GM23338 (cell line): ENCODE measurements at regions not wholly inside any gene's neighbourhood (a gene's known extent, or its start where the extent isn't known, plus 50 kb on each side); places are given as distances from the start of the nearest gene placed in this dataset.

ENCODE experiments used
- ATAC-seq: fragments of 200-7000 bp; cut with Tn5 transposase; 3 replicates; pipeline ENCODE4 v1.9.1; 2020
- DNase-seq: peaks from one replicate; pipeline ENCODE4 v3.0.0-alpha.2; 2015; ENCODE audit warnings: low spot score
- H2AFZ ChIP-seq: fragments of 200-600 bp; sonication (generic); 2 replicates; pipeline ENCODE4 v1.8.0; 2016; ENCODE audit warnings: antibody characterized with exemption, mild to moderate bottlenecking, moderate library complexity
- H3F3A ChIP-seq: fragments of 200-600 bp; sonication (generic); replicated peaks from 2 replicates; pipeline ENCODE4 v1.8.0; 2017; ENCODE audit warnings: antibody characterized with exemption, mixed run types, low read depth
- H3K27ac ChIP-seq: fragments of 200-600 bp; sonication (generic); 2 replicates; pipeline ENCODE4 v1.6.1; 2016; ENCODE audit warnings: low read depth
- H3K27me3 ChIP-seq: fragments of 200-600 bp; sonication (generic); 2 replicates; pipeline ENCODE4 v1.8.0; 2016; ENCODE audit warnings: mild to moderate bottlenecking, mixed run types, moderate library complexity; ENCODE audit not compliant: insufficient read depth
- H3K36me3 ChIP-seq: fragments of 200-600 bp; sonication (generic); 2 replicates; pipeline ENCODE4 v1.8.0; 2016; ENCODE audit warnings: mild to moderate bottlenecking; ENCODE audit not compliant: insufficient read depth
- H3K4me1 ChIP-seq: fragments of 200-600 bp; sonication (generic); 2 replicates; pipeline ENCODE4 v1.8.0; 2016; ENCODE audit warnings: mild to moderate bottlenecking, moderate library complexity; ENCODE audit not compliant: insufficient read depth
- H3K4me2 ChIP-seq: fragments of 200-600 bp; sonication (generic); 2 replicates; pipeline ENCODE4 v1.7.1; 2017; ENCODE audit warnings: mixed run types
- H3K4me3 ChIP-seq: fragments of 200-600 bp; sonication (generic); 2 replicates; pipeline ENCODE4 v1.6.1; 2016; ENCODE audit warnings: mixed run types
- H3K79me2 ChIP-seq: fragments of 200-600 bp; sonication (generic); replicated peaks from 2 replicates; pipeline ENCODE4 v1.8.0; 2017; ENCODE audit warnings: mild to moderate bottlenecking; ENCODE audit not compliant: insufficient read depth
- H3K9me2 ChIP-seq: fragments of 200-600 bp; sonication (generic); 2 replicates; pipeline ENCODE4 v1.8.0; 2017; ENCODE audit not compliant: insufficient read depth
- H4K20me1 ChIP-seq: fragments of 200-600 bp; sonication (generic); replicated peaks from 2 replicates; pipeline ENCODE4 v1.8.0; 2017; ENCODE audit warnings: mild to moderate bottlenecking; ENCODE audit not compliant: insufficient read depth
- H3K27ac Mint-ChIP-seq: 2 replicates; pipeline ENCODE4 v1.8.0; 2020; ENCODE audit warnings: inconsistent platforms, mild to moderate bottlenecking, moderate library complexity, mixed read lengths
- H3K27me3 Mint-ChIP-seq: 3 replicates; pipeline ENCODE4 v1.8.0; 2022; ENCODE audit warnings: low read depth, mild to moderate bottlenecking, moderate library complexity, mixed read lengths, inconsistent platforms; ENCODE audit not compliant: insufficient read depth, poor library complexity
- H3K36me3 Mint-ChIP-seq: 3 replicates; pipeline ENCODE4 v1.8.0; 2021; ENCODE audit warnings: low read depth, mild to moderate bottlenecking, inconsistent platforms, moderate library complexity, mixed read lengths
- H3K4me1 Mint-ChIP-seq: 3 replicates; pipeline ENCODE4 v1.8.0; 2020; ENCODE audit warnings: mild to moderate bottlenecking, inconsistent platforms, mixed read lengths
- H3K4me3 Mint-ChIP-seq: 3 replicates; pipeline ENCODE4 v1.8.0; 2021; ENCODE audit warnings: moderate library complexity, mild to moderate bottlenecking, inconsistent platforms, mixed read lengths
- H3K9me3 Mint-ChIP-seq: 3 replicates; pipeline ENCODE4 v1.8.0; 2020; ENCODE audit warnings: moderate library complexity, mild to moderate bottlenecking, inconsistent platforms, mixed read lengths
- EZH2phosphoT487 ChIP-seq: fragments of 200-600 bp; sonication (generic); IDR thresholded peaks from one replicate; pipeline ENCODE4 v1.8.1; 2018; ENCODE audit warnings: antibody characterized with exemption; ENCODE audit not compliant: unreplicated experiment
- NANOG ChIP-seq: IDR thresholded peaks from 2 replicates; pipeline ENCODE4 v1.6.1; 2016; ENCODE audit warnings: antibody characterized with exemption, borderline replicate concordance
- STAT1 ChIP-seq: IDR thresholded peaks from one replicate; pipeline ENCODE4 v1.6.1; 2016; ENCODE audit warnings: antibody characterized with exemption; ENCODE audit not compliant: unreplicated experiment
- ZNF114 ChIP-seq: fragments of 250-450 bp; sonication (Bioruptor Pico); IDR thresholded peaks from 2 replicates; pipeline ENCODE4 v1.5.0; 2020; ENCODE audit warnings: mild to moderate bottlenecking, moderate library complexity
- ZNF331 ChIP-seq: fragments of 250-450 bp; sonication (Bioruptor Pico); IDR thresholded peaks from 2 replicates; pipeline ENCODE4 v1.5.0; 2020; ENCODE audit warnings: low read depth, mild to moderate bottlenecking, moderate library complexity
- ZNF462 ChIP-seq: fragments of 250-450 bp; sonication (Bioruptor Pico); IDR thresholded peaks from 2 replicates; pipeline ENCODE4 v1.5.0; 2020; ENCODE audit warnings: mild to moderate bottlenecking, moderate library complexity
- TF ChIP-seq, protein P1 (sequence below): IDR thresholded peaks from one replicate; pipeline ENCODE4 v1.6.1; 2018; ENCODE audit warnings: antibody characterized with exemption; ENCODE audit not compliant: unreplicated experiment

- no peak for TF ChIP-seq ZNF462 (CRISPR knock-in tag)
- no peak for TF ChIP-seq ZNF114 (CRISPR knock-in tag)
- TF ChIP-seq ZNF331 (CRISPR knock-in tag), result no peak
- no peak for TF ChIP-seq STAT1
Measured at GRCh38 chrX:121150217-121150616, 102.8 kb downstream of the GLUD2 start (continued).

DNA sequence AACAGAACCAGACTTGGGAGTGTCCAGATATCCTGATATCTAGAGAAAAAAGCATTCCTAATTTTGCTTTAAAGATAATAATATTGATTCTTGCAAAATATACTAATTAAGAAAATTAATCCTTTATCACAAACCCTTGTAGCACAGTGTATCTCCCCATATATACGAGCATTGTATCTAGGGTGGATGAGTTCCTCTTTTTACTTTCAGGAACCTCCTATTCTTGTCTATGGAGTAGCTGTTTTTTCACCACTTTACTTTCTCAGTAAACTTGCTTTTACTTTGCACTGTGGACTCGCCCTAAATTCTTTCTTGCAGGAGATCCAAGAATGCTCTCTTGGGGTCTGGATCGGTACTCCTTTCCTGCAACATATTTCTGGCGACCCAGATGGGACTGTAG, 103.9 kb downstream of the GLUD2 start:
- ATAC-seq (no peak), DNase-seq (no peak)
- H3K9me3 Mint-ChIP-seq, result no peaks in the 10 kb centered on the region
- no peak overlapping the region for H3K4me3 Mint-ChIP-seq
- Histone ChIP-seq H3K4me3 (no peak overlapping the region), H3K9me2 (no peaks in the 10 kb centered on the region), H3K36me3 (no peaks in the 10 kb centered on the region), H4K20me1 (no peaks in the 10 kb centered on the region), H2AFZ (no peak overlapping the region), H3K4me1 (no peaks in the 10 kb centered on the region), H3K79me2 (no peaks in the 10 kb centered on the region), H3K27ac (no peak overlapping the region), H3F3A (no peaks in the 10 kb centered on the region), H3K4me2 (no peak overlapping the region), H3K27me3 (no peaks in the 10 kb centered on the region)
- no peak overlapping the region for H3K27ac Mint-ChIP-seq
- TF ChIP-seq ZNF331 (CRISPR knock-in tag) (no peak), EZH2phosphoT487 (no peak), ZNF114 (CRISPR knock-in tag) (no peak), NANOG (no peak)
- TF ChIP-seq, protein P1, sequence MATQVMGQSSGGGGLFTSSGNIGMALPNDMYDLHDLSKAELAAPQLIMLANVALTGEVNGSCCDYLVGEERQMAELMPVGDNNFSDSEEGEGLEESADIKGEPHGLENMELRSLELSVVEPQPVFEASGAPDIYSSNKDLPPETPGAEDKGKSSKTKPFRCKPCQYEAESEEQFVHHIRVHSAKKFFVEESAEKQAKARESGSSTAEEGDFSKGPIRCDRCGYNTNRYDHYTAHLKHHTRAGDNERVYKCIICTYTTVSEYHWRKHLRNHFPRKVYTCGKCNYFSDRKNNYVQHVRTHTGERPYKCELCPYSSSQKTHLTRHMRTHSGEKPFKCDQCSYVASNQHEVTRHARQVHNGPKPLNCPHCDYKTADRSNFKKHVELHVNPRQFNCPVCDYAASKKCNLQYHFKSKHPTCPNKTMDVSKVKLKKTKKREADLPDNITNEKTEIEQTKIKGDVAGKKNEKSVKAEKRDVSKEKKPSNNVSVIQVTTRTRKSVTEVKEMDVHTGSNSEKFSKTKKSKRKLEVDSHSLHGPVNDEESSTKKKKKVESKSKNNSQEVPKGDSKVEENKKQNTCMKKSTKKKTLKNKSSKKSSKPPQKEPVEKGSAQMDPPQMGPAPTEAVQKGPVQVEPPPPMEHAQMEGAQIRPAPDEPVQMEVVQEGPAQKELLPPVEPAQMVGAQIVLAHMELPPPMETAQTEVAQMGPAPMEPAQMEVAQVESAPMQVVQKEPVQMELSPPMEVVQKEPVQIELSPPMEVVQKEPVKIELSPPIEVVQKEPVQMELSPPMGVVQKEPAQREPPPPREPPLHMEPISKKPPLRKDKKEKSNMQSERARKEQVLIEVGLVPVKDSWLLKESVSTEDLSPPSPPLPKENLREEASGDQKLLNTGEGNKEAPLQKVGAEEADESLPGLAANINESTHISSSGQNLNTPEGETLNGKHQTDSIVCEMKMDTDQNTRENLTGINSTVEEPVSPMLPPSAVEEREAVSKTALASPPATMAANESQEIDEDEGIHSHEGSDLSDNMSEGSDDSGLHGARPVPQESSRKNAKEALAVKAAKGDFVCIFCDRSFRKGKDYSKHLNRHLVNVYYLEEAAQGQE, result no peak
- no peaks in the 10 kb centered on the region for H3K4me1 Mint-ChIP-seq
- no peaks in the 10 kb centered on the region for H3K36me3 Mint-ChIP-seq
- H3K27me3 Mint-ChIP-seq, result no peaks in the 10 kb centered on the region
